Panc1 (cell line): ENCODE measurements at regions not wholly inside any gene's neighbourhood (a gene's known extent, or its start where the extent isn't known, plus 50 kb on each side); places are given as distances from the start of the nearest gene placed in this dataset.

Experiments used
- POLR2AphosphoS5 ChIP-seq: IDR thresholded peaks from 2 replicates; pipeline ENCODE4 v1.6.1; 2012; ENCODE audit warnings: mild to moderate bottlenecking, low read depth, low read length, moderate library complexity
- TF ChIP-seq, protein P1 (sequence below): fragments of 450-650 bp; IDR thresholded peaks from 2 replicates; pipeline ENCODE4 v1.5.1; 2017; ENCODE audit warnings: mild to moderate bottlenecking

- TF ChIP-seq, protein P1, sequence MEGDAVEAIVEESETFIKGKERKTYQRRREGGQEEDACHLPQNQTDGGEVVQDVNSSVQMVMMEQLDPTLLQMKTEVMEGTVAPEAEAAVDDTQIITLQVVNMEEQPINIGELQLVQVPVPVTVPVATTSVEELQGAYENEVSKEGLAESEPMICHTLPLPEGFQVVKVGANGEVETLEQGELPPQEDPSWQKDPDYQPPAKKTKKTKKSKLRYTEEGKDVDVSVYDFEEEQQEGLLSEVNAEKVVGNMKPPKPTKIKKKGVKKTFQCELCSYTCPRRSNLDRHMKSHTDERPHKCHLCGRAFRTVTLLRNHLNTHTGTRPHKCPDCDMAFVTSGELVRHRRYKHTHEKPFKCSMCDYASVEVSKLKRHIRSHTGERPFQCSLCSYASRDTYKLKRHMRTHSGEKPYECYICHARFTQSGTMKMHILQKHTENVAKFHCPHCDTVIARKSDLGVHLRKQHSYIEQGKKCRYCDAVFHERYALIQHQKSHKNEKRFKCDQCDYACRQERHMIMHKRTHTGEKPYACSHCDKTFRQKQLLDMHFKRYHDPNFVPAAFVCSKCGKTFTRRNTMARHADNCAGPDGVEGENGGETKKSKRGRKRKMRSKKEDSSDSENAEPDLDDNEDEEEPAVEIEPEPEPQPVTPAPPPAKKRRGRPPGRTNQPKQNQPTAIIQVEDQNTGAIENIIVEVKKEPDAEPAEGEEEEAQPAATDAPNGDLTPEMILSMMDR = no peak
- no peak for TF ChIP-seq POLR2AphosphoS5
Observed at GRCh38 chr18:67300498-67300897, 216.0 kb downstream of the DSEL start.
